H9 (cell line): ENCODE measurements at regions not wholly inside any gene's neighbourhood (a gene's known extent, or its start where the extent isn't known, plus 50 kb on each side); places are given as distances from the start of the nearest gene placed in this dataset.

Experiments
- DNase-seq: peaks from one replicate; pipeline ENCODE4 v3.0.0-alpha.2; 2017
- H2AFZ ChIP-seq: one replicate; pipeline ENCODE4 v1.6.1; 2013; ENCODE audit warnings: mild to moderate bottlenecking, low read length, control low read depth, moderate library complexity
- H2AK5ac ChIP-seq: 2 replicates; pipeline ENCODE4 v1.6.1; 2013; ENCODE audit warnings: low read length, control low read depth, mixed read lengths; ENCODE audit not compliant: insufficient read length
- H2BK120ac ChIP-seq: one replicate; pipeline ENCODE4 v1.6.1; 2013; ENCODE audit warnings: low read depth, mild to moderate bottlenecking, low read length, control low read depth, inconsistent platforms; ENCODE audit not compliant: poor library complexity, severe bottlenecking
- H2BK12ac ChIP-seq: 2 replicates; pipeline ENCODE4 v1.6.1; 2013; ENCODE audit warnings: low read length, control low read depth, mixed read lengths, low read depth; ENCODE audit not compliant: insufficient read length
- H2BK15ac ChIP-seq: 2 replicates; pipeline ENCODE4 v1.6.1; 2013; ENCODE audit warnings: low read depth, low read length, control low read depth
- H2BK20ac ChIP-seq: one replicate; pipeline ENCODE4 v1.6.1; 2013; ENCODE audit warnings: low read depth, mild to moderate bottlenecking, low read length, control low read depth, inconsistent platforms; ENCODE audit not compliant: poor library complexity, severe bottlenecking
- H2BK5ac ChIP-seq: 2 replicates; pipeline ENCODE4 v1.6.1; 2013; ENCODE audit warnings: low read length, control low read depth, mixed read lengths; ENCODE audit not compliant: insufficient read length
- H3K14ac ChIP-seq: 2 replicates; pipeline ENCODE4 v1.6.1; 2013; ENCODE audit warnings: low read length, control low read depth; ENCODE audit not compliant: insufficient read depth
- H3K18ac ChIP-seq: 2 replicates; pipeline ENCODE4 v1.6.1; 2013; ENCODE audit warnings: low read depth, mild to moderate bottlenecking, mixed read lengths, low read length, control low read depth; ENCODE audit not compliant: insufficient read length
- H3K23ac ChIP-seq: 2 replicates; pipeline ENCODE4 v1.6.1; 2013; ENCODE audit warnings: low read length, control low read depth, mixed read lengths, low read depth; ENCODE audit not compliant: insufficient read length
- H3K23me2 ChIP-seq: 2 replicates; pipeline ENCODE4 v1.6.1; 2013; ENCODE audit warnings: low read depth, mild to moderate bottlenecking, mixed read lengths, low read length, control low read depth; ENCODE audit not compliant: insufficient read length, poor library complexity, severe bottlenecking
- H3K27ac ChIP-seq: 2 replicates; pipeline ENCODE4 v1.5.1; 2013; ENCODE audit warnings: low read length, control low read depth, mixed read lengths, low read depth; ENCODE audit not compliant: insufficient read length
- H3K27me3 ChIP-seq: 2 replicates; pipeline ENCODE4 v1.6.1; 2013; ENCODE audit warnings: low read length, control low read depth, inconsistent platforms; ENCODE audit not compliant: insufficient read depth
- H3K4ac ChIP-seq: 2 replicates; pipeline ENCODE4 v1.6.1; 2013; ENCODE audit warnings: low read depth, mild to moderate bottlenecking, control low read depth, inconsistent platforms, low read length, moderate library complexity
- H3K4me1 ChIP-seq: 2 replicates; pipeline ENCODE4 v1.6.1; 2013; ENCODE audit warnings: low read length, control low read depth, inconsistent platforms; ENCODE audit not compliant: insufficient read depth
- H3K4me2 ChIP-seq: 2 replicates; pipeline ENCODE4 v1.6.1; 2013; ENCODE audit warnings: low read length, control low read depth, mixed read lengths; ENCODE audit not compliant: insufficient read length, insufficient read depth
- H3K56ac ChIP-seq: 2 replicates; pipeline ENCODE4 v1.6.1; 2013; ENCODE audit warnings: low read depth, mild to moderate bottlenecking, mixed read lengths, low read length, control low read depth; ENCODE audit not compliant: insufficient read length
- H3K79me1 ChIP-seq: 2 replicates; pipeline ENCODE4 v1.6.1; 2013; ENCODE audit warnings: low read depth, mild to moderate bottlenecking, moderate library complexity, low read length, control low read depth, inconsistent platforms; ENCODE audit not compliant: insufficient read depth, poor library complexity, severe bottlenecking
- H3K79me2 ChIP-seq: 2 replicates; pipeline ENCODE4 v1.6.1; 2013; ENCODE audit warnings: low read length, control low read depth, inconsistent platforms; ENCODE audit not compliant: insufficient read depth
- H3K9ac ChIP-seq: 2 replicates; pipeline ENCODE4 v1.6.1; 2013; ENCODE audit warnings: low read length, control low read depth, mixed read lengths; ENCODE audit not compliant: insufficient read length; ENCODE audit errors: extremely low read depth
- H3K9me3 ChIP-seq: one replicate; pipeline ENCODE4 v1.6.1; 2013; ENCODE audit warnings: low read depth, low read length, inconsistent platforms; ENCODE audit not compliant: control insufficient read depth
- H3T11ph ChIP-seq: one replicate; pipeline ENCODE4 v1.6.1; 2013; ENCODE audit warnings: mild to moderate bottlenecking, low read length, control low read depth, inconsistent platforms
- H4K20me1 ChIP-seq: one replicate; pipeline ENCODE4 v1.6.1; 2013; ENCODE audit not compliant: control insufficient read depth, insufficient read length, insufficient read depth
- H4K5ac ChIP-seq: 2 replicates; pipeline ENCODE4 v1.6.1; 2013; ENCODE audit warnings: low read depth, mild to moderate bottlenecking, mixed read lengths, low read length, control low read depth; ENCODE audit not compliant: insufficient read length
- H4K8ac ChIP-seq: replicated peaks from 2 replicates; pipeline ENCODE4 v1.6.1; 2013; ENCODE audit warnings: low read length, control low read depth, mixed read lengths, low read depth; ENCODE audit not compliant: insufficient read length
- H4K91ac ChIP-seq: 2 replicates; pipeline ENCODE4 v1.6.1; 2013; ENCODE audit warnings: low read depth, mild to moderate bottlenecking, moderate library complexity, mixed read lengths, low read length, control low read depth; ENCODE audit not compliant: insufficient read length
- H3K27ac Mint-ChIP-seq, 3 experiments: 2 replicates in 2 of 3; 3 replicates in 1 of 3; pipeline ENCODE4 v1.8.0; 2020 to 2021; ENCODE audit warnings: mixed read lengths in 3 of 3, mild to moderate bottlenecking in 1 of 3, moderate library complexity in 1 of 3
- H3K27me3 Mint-ChIP-seq: 2 replicates; pipeline ENCODE4 v1.8.0; 2021; ENCODE audit warnings: low read depth, mild to moderate bottlenecking, moderate library complexity, mixed read lengths
- H3K36me3 Mint-ChIP-seq, 3 experiments: 2 replicates in 2 of 3; 3 replicates in 1 of 3; pipeline ENCODE4 v1.8.0; 2020 to 2021; ENCODE audit warnings: low read depth in 3 of 3, mixed read lengths in 3 of 3; ENCODE audit not compliant: insufficient read depth in 1 of 3
- H3K4me1 Mint-ChIP-seq, 2 experiments: 2 replicates each; pipeline ENCODE4 v1.8.0; 2020; ENCODE audit warnings: mixed read lengths in 2 of 2
- H3K4me3 Mint-ChIP-seq, 2 experiments: 2 replicates in 1 of 2; 3 replicates in 1 of 2; pipeline ENCODE4 v1.8.0; 2020 to 2021; ENCODE audit warnings: mild to moderate bottlenecking in 2 of 2, mixed read lengths in 2 of 2, moderate library complexity in 1 of 2
- H3K9me3 Mint-ChIP-seq, 2 experiments: 2 replicates in 1 of 2; 3 replicates in 1 of 2; pipeline ENCODE4 v1.8.0; 2020; ENCODE audit warnings: mild to moderate bottlenecking in 2 of 2, mixed read lengths in 2 of 2, moderate library complexity in 1 of 2
- CTCF ChIP-seq: fragments of 200-600 bp; sonication (generic); conservative IDR thresholded peaks from 3 replicates; pipeline ENCODE4 v1.8.0; 2021; ENCODE audit warnings: antibody characterized with exemption, mild to moderate bottlenecking

GRCh38 chr16:54685682-54686081, 245.0 kb upstream of the IRX5 start:
- peaks cover 21 to 25% of the 10 kb centered on the region in 2 experiments for H3K4me1 Mint-ChIP-seq
- H3K79me2 ChIP-seq, result no peaks in the 10 kb centered on the region
- H3K56ac ChIP-seq, result no peak overlapping the region
- no peaks in the 10 kb centered on the region for H3K9me3 ChIP-seq
- H3K4ac ChIP-seq, result no peak overlapping the region
- H4K8ac ChIP-seq, result no peak overlapping the region
- H3K9ac ChIP-seq, result no peak overlapping the region
- H2BK5ac ChIP-seq, result no peak overlapping the region
- no peak overlapping the region for H2BK20ac ChIP-seq
- no peak overlapping the region for H3K18ac ChIP-seq
- H3K4me1 ChIP-seq, result peaks cover 3% of the 10 kb centered on the region; the same call in 1 of the 2 replicates
- H4K20me1 ChIP-seq, result no peaks in the 10 kb centered on the region
- H2AK5ac ChIP-seq, result no peak overlapping the region
- no peaks in the 10 kb centered on the region; a peak in 2 of 5 replicates for H3K9me3 Mint-ChIP-seq
- no peak overlapping the region for H3K27ac ChIP-seq
- no peak overlapping the region for H4K5ac ChIP-seq
- no peak for TF ChIP-seq CTCF
- no peak overlapping the region for H3K14ac ChIP-seq
- H3K79me1 ChIP-seq, result no peaks in the 10 kb centered on the region
- H3K27ac Mint-ChIP-seq, result no peak overlapping the region
- H3T11ph ChIP-seq, result no peak overlapping the region
- H3K27me3 ChIP-seq, result no peaks in the 10 kb centered on the region
- no peaks in the 10 kb centered on the region for H3K23me2 ChIP-seq
- H3K4me2 ChIP-seq, result no peak overlapping the region
- H3K4me3 Mint-ChIP-seq, result no peak overlapping the region
- H3K36me3 Mint-ChIP-seq, result no peaks in the 10 kb centered on the region
- H2BK12ac ChIP-seq, result no peak overlapping the region
- no peak overlapping the region for H4K91ac ChIP-seq
- no peak overlapping the region for H3K23ac ChIP-seq
- H2AFZ ChIP-seq, result no peak overlapping the region
- H2BK120ac ChIP-seq, result no peak overlapping the region
- no peak for DNase-seq
- H2BK15ac ChIP-seq, result no peak overlapping the region
- H3K27me3 Mint-ChIP-seq, result peaks cover 17% of the 10 kb centered on the region
